Mesendoderm (in vitro differentiated cells): ENCODE measurements at regions not wholly inside any gene's neighbourhood (a gene's known extent, or its start where the extent isn't known, plus 50 kb on each side); places are given as distances from the start of the nearest gene placed in this dataset.
A peak's percentile ranks its signal among the peaks of the same experiment; 100 is the strongest.

Experiments
- DNase-seq: peaks from one replicate; pipeline ENCODE4 v3.0.0; 2013
- H2AK5ac ChIP-seq: 2 replicates; pipeline ENCODE4 v1.6.1; 2013; ENCODE audit warnings: low read length, inconsistent platforms
- H2BK120ac ChIP-seq: 2 replicates; pipeline ENCODE4 v1.6.1; 2013; ENCODE audit warnings: low read depth, mild to moderate bottlenecking, low read length, moderate library complexity, mixed read lengths
- H2BK15ac ChIP-seq: replicated peaks from 2 replicates; pipeline ENCODE4 v1.6.1; 2013; ENCODE audit warnings: low read depth, mild to moderate bottlenecking, moderate library complexity
- H2BK5ac ChIP-seq: 2 replicates; pipeline ENCODE4 v1.6.1; 2013; ENCODE audit warnings: low read length, inconsistent platforms
- H3K18ac ChIP-seq: 2 replicates; pipeline ENCODE4 v1.6.1; 2013; ENCODE audit warnings: mild to moderate bottlenecking, low read length, mixed read lengths
- H3K23ac ChIP-seq: one replicate; pipeline ENCODE4 v1.6.1; 2013; ENCODE audit warnings: low read length
- H3K27ac ChIP-seq: 2 replicates; pipeline ENCODE4 v1.5.1; 2013; ENCODE audit warnings: low read depth, mild to moderate bottlenecking, inconsistent platforms, low read length, moderate library complexity
- H3K27me3 ChIP-seq: 2 replicates; pipeline ENCODE4 v1.6.1; 2013; ENCODE audit warnings: low read length, control low read depth, mild to moderate bottlenecking, inconsistent platforms; ENCODE audit not compliant: insufficient read depth, poor library complexity
- H3K36me3 ChIP-seq: 2 replicates; pipeline ENCODE4 v1.6.1; 2013; ENCODE audit warnings: low read length, inconsistent platforms; ENCODE audit not compliant: control insufficient read depth, insufficient read depth
- H3K4ac ChIP-seq: one replicate; pipeline ENCODE4 v1.6.1; 2013; ENCODE audit warnings: low read depth, mild to moderate bottlenecking, low read length, moderate library complexity
- H3K4me1 ChIP-seq: 2 replicates; pipeline ENCODE4 v1.6.1; 2013; ENCODE audit warnings: low read depth, low read length, inconsistent platforms; ENCODE audit not compliant: control insufficient read depth
- H3K4me2 ChIP-seq: 2 replicates; pipeline ENCODE4 v1.6.1; 2013; ENCODE audit warnings: low read length
- H3K4me3 ChIP-seq: 2 replicates; pipeline ENCODE4 v1.5.1; 2013; ENCODE audit warnings: mild to moderate bottlenecking, low read length
- H3K56ac ChIP-seq: one replicate; pipeline ENCODE4 v1.6.1; 2013; ENCODE audit warnings: low read length
- H3K79me1 ChIP-seq: 2 replicates; pipeline ENCODE4 v1.6.1; 2013; ENCODE audit warnings: low read length, inconsistent platforms
- H3K79me2 ChIP-seq: 2 replicates; pipeline ENCODE4 v1.6.1; 2013; ENCODE audit warnings: mild to moderate bottlenecking, low read length; ENCODE audit not compliant: control insufficient read depth, insufficient read depth
- H3K9ac ChIP-seq: 2 replicates; pipeline ENCODE4 v1.6.1; 2013; ENCODE audit warnings: low read length, inconsistent platforms
- H4K5ac ChIP-seq: one replicate; pipeline ENCODE4 v1.6.1; 2013; ENCODE audit warnings: low read length
- H4K8ac ChIP-seq: one replicate; pipeline ENCODE4 v1.6.1; 2013; ENCODE audit warnings: low read depth, mild to moderate bottlenecking, control low read depth, low read length, moderate library complexity
- WGBS: extraction: QIAGEN DNeasy Blood & Tissue Kit; methylation state at CpG from one replicate; pipeline ENCODE4 v1.1.7; 2013; ENCODE audit warnings: low lambda C conversion rate, missing lambda C conversion rate; ENCODE audit not compliant: insufficient coverage; ENCODE audit errors: extremely low coverage; 5-methylcytosine and 5-hydroxymethylcytosine counted together

DNA sequence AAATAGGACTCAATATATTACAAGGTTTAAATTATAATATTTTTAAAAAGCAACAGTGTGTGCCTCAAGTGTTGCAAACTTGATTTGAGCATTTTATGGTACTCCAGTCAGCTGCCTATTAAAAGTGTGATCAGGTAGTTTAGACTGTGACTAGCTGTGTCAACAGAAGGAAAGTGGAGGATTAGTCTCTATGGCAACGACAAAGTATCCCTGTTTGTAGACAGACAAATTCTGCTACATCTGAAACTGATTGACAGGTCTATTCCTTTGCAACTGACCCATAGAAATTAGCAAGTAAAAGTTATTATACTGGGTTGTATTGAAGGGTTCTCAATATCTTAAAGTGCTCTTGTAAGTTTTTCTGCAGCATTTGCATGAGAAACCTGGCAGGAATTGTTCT is 249.8 kb upstream of the ARRDC3 start:
- no peak overlapping the region for H3K56ac ChIP-seq
- H3K4ac ChIP-seq: no peak overlapping the region
- H4K8ac ChIP-seq: no peak overlapping the region
- no peak overlapping the region for H2BK5ac ChIP-seq
- no peak overlapping the region for H3K23ac ChIP-seq
- H3K4me2 ChIP-seq: no peak overlapping the region
- H3K79me2 ChIP-seq: no peaks in the 10 kb centered on the region
- H3K4me1 ChIP-seq: no peaks in the 10 kb centered on the region
- DNase-seq: peak; percentile 55
- H3K9ac ChIP-seq: no peak overlapping the region
- no peaks in the 10 kb centered on the region for H3K27me3 ChIP-seq
- H2AK5ac ChIP-seq: no peak overlapping the region
- no peak overlapping the region for H3K4me3 ChIP-seq
- H3K36me3 ChIP-seq: no peaks in the 10 kb centered on the region
- H2BK15ac ChIP-seq: no peak overlapping the region
- no peak overlapping the region for H2BK120ac ChIP-seq
- no peaks in the 10 kb centered on the region for H3K79me1 ChIP-seq
- WGBS: no CpG with 5 or more reads among the region's 1 CpG
- H3K27ac ChIP-seq: no peak overlapping the region
- H4K5ac ChIP-seq: no peak overlapping the region
- H3K18ac ChIP-seq: no peak overlapping the region

DNA sequence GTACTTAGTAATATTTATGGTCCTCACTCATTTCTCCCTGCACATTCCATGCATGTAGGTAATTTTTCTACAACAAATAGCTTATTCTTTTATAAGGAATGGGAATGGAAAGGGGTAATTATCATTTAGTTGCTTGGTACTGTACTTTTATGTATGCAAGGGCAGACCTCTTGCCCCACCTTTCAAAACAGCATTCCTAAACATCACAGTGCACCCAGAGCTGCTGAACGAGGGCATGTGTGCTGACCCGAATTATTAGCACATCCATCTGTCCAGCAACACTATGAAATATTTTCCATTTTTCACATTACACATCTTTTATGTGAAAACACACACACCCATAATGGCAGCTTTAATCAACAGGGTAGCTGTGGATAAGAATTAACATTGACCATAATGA is 228.6 kb upstream of the ARRDC3 start:
- Histone ChIP-seq H3K4me2 (no peak overlapping the region), H3K36me3 (no peaks in the 10 kb centered on the region), H3K56ac (no peak overlapping the region), H3K4ac (no peak overlapping the region), H3K79me2 (no peaks in the 10 kb centered on the region), H2AK5ac (no peak overlapping the region), H3K27me3 (no peaks in the 10 kb centered on the region), H3K4me1 (no peaks in the 10 kb centered on the region), H4K5ac (no peak overlapping the region), H3K27ac (no peak overlapping the region), H3K18ac (no peak overlapping the region), H3K9ac (no peak overlapping the region), H2BK15ac (no peak overlapping the region), H2BK120ac (no peak overlapping the region), H2BK5ac (no peak overlapping the region), H3K79me1 (no peaks in the 10 kb centered on the region), H3K23ac (no peak overlapping the region), H4K8ac (no peak overlapping the region), H3K4me3 (no peak overlapping the region)
- DNase-seq: no peak
- no CpG with 5 or more reads among the region's 2 CpGs for WGBS

DNA sequence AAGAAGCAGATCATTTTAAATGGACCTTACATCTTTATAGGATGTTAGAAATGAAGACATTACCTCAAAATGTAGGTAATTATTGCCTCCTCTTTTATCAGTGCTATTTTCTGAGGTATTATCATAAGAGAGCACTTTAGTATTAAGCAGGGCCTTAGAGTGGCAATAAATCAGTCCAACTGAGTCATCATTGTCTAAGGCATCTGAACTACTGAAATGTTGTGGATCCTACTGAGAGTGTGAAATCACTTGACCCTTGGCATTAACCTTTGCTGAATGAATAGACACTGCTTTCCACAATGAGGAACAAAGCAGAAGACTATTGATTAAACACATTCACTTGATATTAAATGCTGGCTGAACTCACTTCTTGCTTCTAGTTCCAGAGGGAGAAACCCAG is 224.6 kb upstream of the ARRDC3 start:
- H4K5ac ChIP-seq: no peak overlapping the region

DNA sequence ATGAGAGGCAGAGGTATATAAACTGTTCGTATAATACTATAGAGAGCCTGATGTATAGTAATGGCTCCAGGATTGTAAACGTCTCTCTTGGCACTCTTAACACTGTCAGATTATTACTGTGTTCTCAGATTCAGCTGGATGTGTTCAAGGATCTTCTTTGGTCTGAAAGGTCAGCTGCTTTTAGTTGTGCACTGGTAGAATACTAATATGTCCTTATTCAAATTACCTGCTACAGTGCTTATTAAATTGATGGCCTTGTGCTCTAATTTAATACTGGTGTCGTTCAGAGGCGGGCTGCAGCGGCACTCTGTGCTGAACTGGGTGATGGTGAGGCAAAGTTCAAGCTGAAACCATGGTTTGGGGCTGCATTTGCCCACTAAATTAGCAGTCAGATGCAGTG is 216.7 kb upstream of the ARRDC3 start:
- Histone ChIP-seq H3K36me3 (no peaks in the 10 kb centered on the region), H3K4ac (no peak overlapping the region), H3K79me1 (no peaks in the 10 kb centered on the region), H4K5ac (no peak overlapping the region), H2BK15ac (no peak overlapping the region), H4K8ac (no peak overlapping the region), H3K27me3 (no peaks in the 10 kb centered on the region), H2AK5ac (no peak overlapping the region), H3K79me2 (no peaks in the 10 kb centered on the region), H3K18ac (no peak overlapping the region), H2BK120ac (no peak overlapping the region), H3K4me1 (no peaks in the 10 kb centered on the region), H2BK5ac (no peak overlapping the region), H3K4me2 (no peak overlapping the region), H3K56ac (no peak overlapping the region), H3K4me3 (no peak overlapping the region), H3K9ac (no peak overlapping the region), H3K23ac (no peak overlapping the region), H3K27ac (no peak overlapping the region)
- no peak for DNase-seq
- WGBS: no CpG with 5 or more reads among the region's 5 CpGs

More for the DNA sequence above, 224.6 kb upstream of the ARRDC3 start:
- Histone ChIP-seq H2BK120ac (no peak overlapping the region), H3K4ac (no peak overlapping the region), H3K4me1 (no peaks in the 10 kb centered on the region), H2BK15ac (no peak overlapping the region), H3K36me3 (no peaks in the 10 kb centered on the region), H3K4me3 (no peak overlapping the region), H3K27me3 (no peaks in the 10 kb centered on the region), H2BK5ac (no peak overlapping the region), H3K4me2 (no peak overlapping the region), H3K79me2 (no peaks in the 10 kb centered on the region), H2AK5ac (no peak overlapping the region), H3K27ac (no peak overlapping the region), H3K9ac (no peak overlapping the region), H3K23ac (no peak overlapping the region), H3K56ac (no peak overlapping the region), H4K8ac (no peak overlapping the region), H3K18ac (no peak overlapping the region), H3K79me1 (no peaks in the 10 kb centered on the region)
- DNase-seq: no peak

DNA sequence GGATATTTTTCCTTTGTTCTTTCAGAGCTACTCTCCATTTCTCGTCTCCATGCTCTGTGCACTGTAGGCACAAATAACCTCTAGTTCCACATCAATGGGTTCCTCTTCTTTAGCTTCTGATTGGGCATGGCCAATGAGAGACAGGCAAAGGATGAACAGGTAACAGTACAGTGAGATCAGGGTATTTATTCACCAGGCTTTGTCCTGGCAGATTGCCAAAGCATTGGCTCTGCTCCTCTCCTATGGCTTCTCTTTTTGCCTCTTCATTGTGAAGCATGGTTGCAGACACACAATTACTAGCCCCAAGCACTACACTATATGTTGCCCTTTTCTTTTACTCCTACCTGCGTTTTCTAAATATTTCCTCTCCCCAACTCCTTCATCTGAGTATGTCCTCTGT is 215.1 kb upstream of the ARRDC3 start:
- Histone ChIP-seq H3K4ac (no peak overlapping the region), H4K5ac (no peak overlapping the region), H3K18ac (no peak overlapping the region), H3K27me3 (no peaks in the 10 kb centered on the region), H2BK15ac (no peak overlapping the region), H3K79me1 (no peaks in the 10 kb centered on the region), H3K27ac (no peak overlapping the region), H2BK120ac (no peak overlapping the region), H3K9ac (no peak overlapping the region), H2AK5ac (no peak overlapping the region), H3K56ac (no peak overlapping the region), H3K4me3 (no peak overlapping the region), H3K36me3 (no peaks in the 10 kb centered on the region), H3K79me2 (no peaks in the 10 kb centered on the region), H3K4me1 (no peaks in the 10 kb centered on the region), H4K8ac (no peak overlapping the region), H2BK5ac (no peak overlapping the region), H3K4me2 (no peak overlapping the region), H3K23ac (no peak overlapping the region)
- WGBS: no CpG with 5 or more reads among the region's 2 CpGs
- no peak for DNase-seq

DNA sequence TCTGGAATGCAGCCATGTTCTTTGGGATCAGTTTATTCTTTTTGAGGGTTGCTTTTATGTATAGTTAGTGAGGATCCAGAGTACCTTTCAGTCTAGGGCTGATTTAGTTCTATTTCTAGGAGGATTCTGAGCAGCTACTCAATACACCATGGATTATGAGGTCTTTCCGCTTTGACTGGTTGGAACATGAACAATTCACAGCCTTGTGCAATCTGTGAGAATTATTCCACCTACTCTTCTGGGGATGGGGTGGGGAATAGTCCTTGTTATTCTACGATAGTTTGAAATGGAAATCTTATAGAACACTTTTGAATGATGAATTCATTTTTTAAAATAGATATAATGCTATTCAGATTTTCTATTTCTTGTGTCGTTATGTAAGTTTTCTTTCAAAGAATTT is 212.3 kb upstream of the ARRDC3 start:
- no CpG with 5 or more reads among the region's 3 CpGs for WGBS
- H3K4me1 ChIP-seq: no peaks in the 10 kb centered on the region
- no peak overlapping the region for H4K5ac ChIP-seq
- no peak for DNase-seq
- H3K27me3 ChIP-seq: no peaks in the 10 kb centered on the region
- H2BK15ac ChIP-seq: no peak overlapping the region
- H3K18ac ChIP-seq: no peak overlapping the region
- H3K9ac ChIP-seq: no peak overlapping the region
- no peak overlapping the region for H3K4me2 ChIP-seq
- no peak overlapping the region for H3K4me3 ChIP-seq
- H2BK5ac ChIP-seq: no peak overlapping the region
- no peak overlapping the region for H4K8ac ChIP-seq
- no peaks in the 10 kb centered on the region for H3K36me3 ChIP-seq
- no peak overlapping the region for H3K27ac ChIP-seq
- no peaks in the 10 kb centered on the region for H3K79me2 ChIP-seq
- no peaks in the 10 kb centered on the region for H3K79me1 ChIP-seq
- H3K23ac ChIP-seq: no peak overlapping the region
- no peak overlapping the region for H3K4ac ChIP-seq
- no peak overlapping the region for H2AK5ac ChIP-seq
- H3K56ac ChIP-seq: no peak overlapping the region
- no peak overlapping the region for H2BK120ac ChIP-seq
